ENCODE measurements at regions not wholly inside any gene's neighbourhood (a gene's known extent, or its start where the extent isn't known, plus 50 kb on each side); places are given as distances from the start of the nearest gene placed in this dataset.

- peak; percentile 47 for DNase-seq (ENCODE audit: extremely low spot score)
Measured at GRCh38 chr5:86807046-86808031, 189.6 kb downstream of the COX7C start.

DNA sequence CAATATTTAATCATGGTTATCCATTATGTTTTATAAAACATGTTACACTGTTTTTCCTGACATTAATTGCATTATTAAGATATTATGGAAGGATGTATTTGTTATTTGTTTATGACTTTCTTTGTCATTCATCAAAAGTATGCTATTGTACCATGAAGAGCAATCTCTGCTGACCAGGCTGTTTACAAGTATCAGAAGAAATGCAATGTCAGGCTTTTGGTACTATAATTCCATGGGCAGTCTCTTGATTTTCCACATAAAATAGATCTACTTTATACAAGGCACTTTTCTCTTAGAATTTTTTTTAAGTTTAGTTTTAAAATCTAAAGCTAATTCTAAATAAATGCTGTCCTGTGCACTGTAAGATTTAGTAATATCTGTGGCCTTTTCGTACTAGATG, 196.6 kb downstream of the COX7C start:
- no peak for DNase-seq (ENCODE audit: extremely low spot score)
- Histone ChIP-seq H3K4me3 (ENCODE audit: low read depth, low read length) (no peak overlapping the region), H3K4me1 (ENCODE audit: insufficient read depth) (no peaks in the 10 kb centered on the region), H3K27ac (ENCODE audit: low read depth) (no peak overlapping the region), H3K36me3 (ENCODE audit: insufficient read depth) (no peaks in the 10 kb centered on the region)
- 65% methylated on average over 1 of the region's 1 CpG for WGBS

More at GRCh38 chr5:86807046-86808031, 189.6 kb downstream of the COX7C start:
- H3K27ac ChIP-seq (ENCODE audit: low read depth): no peak overlapping the region
- WGBS: 20% methylated on average over 3 of the region's 3 CpGs
- no peaks in the 10 kb centered on the region for H3K4me1 ChIP-seq (ENCODE audit: insufficient read depth)
- no peaks in the 10 kb centered on the region for H3K36me3 ChIP-seq (ENCODE audit: insufficient read depth)
- no peak overlapping the region for H3K4me3 ChIP-seq (ENCODE audit: low read depth, low read length)

DNA sequence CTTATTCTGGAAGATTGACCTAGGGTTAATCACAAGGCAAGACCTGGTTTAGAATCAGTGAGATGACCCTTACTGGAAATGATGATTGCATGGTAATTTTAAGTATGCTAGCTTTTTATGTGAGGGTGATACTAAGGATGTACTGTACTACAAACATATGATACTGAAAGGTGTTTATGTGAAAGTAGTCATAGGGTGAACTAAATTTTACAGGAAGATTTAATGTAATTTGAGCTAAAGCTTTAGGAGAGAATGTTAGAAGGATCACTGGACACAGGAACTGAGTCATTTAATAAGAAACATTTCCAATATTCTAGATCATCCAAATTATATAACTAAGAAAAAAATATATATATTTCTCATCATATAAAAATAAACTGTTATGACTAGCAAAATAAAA, 197.2 kb downstream of the COX7C start:
- Histone ChIP-seq H3K27ac (ENCODE audit: low read depth) (no peak overlapping the region), H3K4me1 (ENCODE audit: insufficient read depth) (no peaks in the 10 kb centered on the region), H3K36me3 (ENCODE audit: insufficient read depth) (no peaks in the 10 kb centered on the region), H3K4me3 (ENCODE audit: low read depth, low read length) (no peak overlapping the region)
- no peak for DNase-seq (ENCODE audit: extremely low spot score)

DNA sequence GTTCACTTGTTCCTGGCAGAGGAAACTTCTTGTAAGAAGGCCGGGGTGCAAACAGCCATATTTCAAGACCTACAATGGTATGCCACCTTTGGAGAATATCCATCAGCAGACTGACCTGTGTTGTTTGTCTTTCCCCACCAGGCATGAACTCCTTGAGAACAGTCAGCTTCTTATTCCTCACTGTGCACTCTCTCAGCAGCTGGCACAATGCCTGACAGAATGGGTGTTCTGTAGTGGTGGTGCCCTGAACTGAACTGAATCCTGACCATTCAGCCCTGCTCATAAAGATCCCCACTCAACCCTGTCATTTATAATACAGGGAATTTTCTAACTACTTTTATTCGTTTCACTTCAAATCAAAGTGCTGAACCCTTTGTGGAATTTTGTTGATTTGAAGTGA, 206.9 kb downstream of the COX7C start:
- Histone ChIP-seq H3K36me3 (ENCODE audit: insufficient read depth) (no peaks in the 10 kb centered on the region), H3K27ac (ENCODE audit: low read depth) (no peak overlapping the region), H3K4me1 (ENCODE audit: insufficient read depth) (no peaks in the 10 kb centered on the region), H3K4me3 (ENCODE audit: low read depth, low read length) (no peak overlapping the region)
- DNase-seq (ENCODE audit: extremely low spot score): no peak
- WGBS: 67% methylated on average over 2 of the region's 2 CpGs

DNA sequence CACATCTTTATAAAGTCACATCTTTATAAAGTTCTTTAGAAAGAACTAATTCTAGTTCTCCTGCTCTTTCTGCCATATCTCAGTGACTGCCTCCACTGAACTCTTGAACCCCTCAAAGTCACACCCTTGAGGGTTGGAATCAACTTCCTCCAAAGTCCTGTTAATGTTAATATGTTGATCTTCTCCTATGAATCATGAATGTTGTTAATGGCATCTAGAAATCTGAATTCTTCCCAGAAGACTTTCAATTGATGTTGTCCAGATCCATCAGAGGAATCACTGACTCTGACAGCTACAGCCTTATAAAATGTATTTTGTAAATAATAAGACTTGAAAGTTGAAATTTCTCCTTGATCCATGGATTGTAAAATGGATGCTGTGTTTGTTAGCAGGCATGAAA, 213.4 kb downstream of the COX7C start:
- H3K36me3 ChIP-seq (ENCODE audit: insufficient read depth): no peaks in the 10 kb centered on the region
- no peak for DNase-seq (ENCODE audit: extremely low spot score)
- no peaks in the 10 kb centered on the region for H3K4me1 ChIP-seq (ENCODE audit: insufficient read depth)
- H3K4me3 ChIP-seq (ENCODE audit: low read depth, low read length): no peak overlapping the region
- H3K27ac ChIP-seq (ENCODE audit: low read depth): no peak overlapping the region

DNA sequence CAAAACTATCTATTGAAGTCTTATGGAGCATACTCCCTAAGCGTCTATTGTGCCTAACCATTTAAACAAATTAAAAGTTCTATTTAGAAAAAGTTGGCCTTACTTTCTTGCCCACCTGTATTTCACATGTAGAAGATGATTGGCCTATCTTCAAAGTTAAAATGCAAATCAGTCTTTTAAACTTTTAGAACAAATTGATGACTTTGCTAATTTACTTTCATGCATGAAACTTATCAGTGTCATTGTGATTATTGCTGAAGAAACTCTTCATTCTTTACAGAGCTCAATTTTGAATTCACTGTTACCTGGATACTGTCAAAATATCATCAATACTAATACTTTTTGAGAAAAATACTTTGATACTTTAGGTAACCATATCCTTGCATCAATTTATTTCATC, 216.1 kb downstream of the COX7C start:
- 88% methylated on average over 1 of the region's 1 CpG for WGBS
- H3K27ac ChIP-seq (ENCODE audit: low read depth): no peak overlapping the region
- H3K4me1 ChIP-seq (ENCODE audit: insufficient read depth): no peaks in the 10 kb centered on the region
- DNase-seq (ENCODE audit: extremely low spot score): no peak
- no peaks in the 10 kb centered on the region for H3K36me3 ChIP-seq (ENCODE audit: insufficient read depth)
- no peak overlapping the region for H3K4me3 ChIP-seq (ENCODE audit: low read depth, low read length)

DNA sequence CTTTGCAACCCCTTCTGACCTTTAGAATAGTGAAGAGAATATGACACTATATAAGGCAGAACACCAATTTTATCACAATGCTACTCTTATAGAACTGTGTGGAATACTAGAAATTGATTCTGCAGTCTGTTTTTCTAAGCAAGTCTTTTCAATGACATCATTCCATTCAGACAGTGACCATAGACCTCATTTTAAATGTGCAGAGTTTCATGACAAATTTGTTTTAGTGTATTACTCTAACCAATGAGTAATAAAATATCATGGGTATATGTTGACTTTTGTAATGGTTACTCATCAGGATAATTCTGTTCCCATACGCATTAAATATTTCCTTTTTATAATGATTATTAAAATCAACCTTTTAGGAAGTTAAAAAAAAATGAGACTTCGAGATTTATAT, 219.9 kb downstream of the COX7C start:
- Histone ChIP-seq H3K36me3 (ENCODE audit: insufficient read depth) (no peaks in the 10 kb centered on the region), H3K4me3 (ENCODE audit: low read depth, low read length) (no peak overlapping the region), H3K4me1 (ENCODE audit: insufficient read depth) (no peaks in the 10 kb centered on the region), H3K27ac (ENCODE audit: low read depth) (no peak overlapping the region)
- 82% methylated on average over 2 of the region's 2 CpGs for WGBS
- no peak for DNase-seq (ENCODE audit: extremely low spot score)

DNA sequence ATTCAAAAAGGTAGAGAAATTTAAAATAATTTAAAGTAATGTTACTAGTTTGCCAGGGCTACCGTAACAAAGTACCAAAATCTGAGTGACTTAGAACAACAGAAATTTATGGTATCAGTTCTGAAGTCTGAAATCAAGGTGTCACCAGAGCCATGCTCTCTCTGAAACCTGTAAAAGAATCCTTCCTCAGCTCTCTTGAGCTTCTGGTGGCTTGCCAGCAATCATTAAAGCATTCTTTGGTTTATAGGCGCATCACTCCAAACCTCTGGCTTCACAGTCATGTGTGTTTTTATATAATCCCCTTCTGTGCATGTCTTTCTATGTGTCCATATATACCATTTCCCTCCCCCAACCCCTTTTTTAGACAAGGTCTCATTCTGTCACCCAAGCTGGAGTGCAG, 220.3 kb downstream of the COX7C start:
- Histone ChIP-seq H3K4me1 (ENCODE audit: insufficient read depth) (no peaks in the 10 kb centered on the region), H3K27ac (ENCODE audit: low read depth) (no peak overlapping the region), H3K4me3 (ENCODE audit: low read depth, low read length) (no peak overlapping the region), H3K36me3 (ENCODE audit: insufficient read depth) (no peaks in the 10 kb centered on the region)
- DNase-seq (ENCODE audit: extremely low spot score): no peak
- WGBS: 84% methylated on average over 2 of the region's 2 CpGs

GRCh38 chr5:86841000-86841644, 223.4 kb downstream of the COX7C start:
- H3K36me3 ChIP-seq (ENCODE audit: insufficient read depth): no peaks in the 10 kb centered on the region
- 62% methylated on average over 3 of the region's 3 CpGs for WGBS
- DNase-seq (ENCODE audit: extremely low spot score): no peak
- no peak overlapping the region for H3K4me3 ChIP-seq (ENCODE audit: low read depth, low read length)
- no peak overlapping the region for H3K27ac ChIP-seq (ENCODE audit: low read depth)
- no peaks in the 10 kb centered on the region for H3K4me1 ChIP-seq (ENCODE audit: insufficient read depth)

GRCh38 chr5:86858442-86858841, 240.7 kb downstream of the COX7C start:
- DNase-seq (ENCODE audit: extremely low spot score): no peak
- WGBS: 72% methylated on average over 3 of the region's 3 CpGs
- no peaks in the 10 kb centered on the region for H3K36me3 ChIP-seq (ENCODE audit: insufficient read depth)
- H3K27ac ChIP-seq (ENCODE audit: low read depth): no peak overlapping the region
- no peaks in the 10 kb centered on the region for H3K4me1 ChIP-seq (ENCODE audit: insufficient read depth)
- H3K4me3 ChIP-seq (ENCODE audit: low read depth, low read length): no peak overlapping the region

DNA sequence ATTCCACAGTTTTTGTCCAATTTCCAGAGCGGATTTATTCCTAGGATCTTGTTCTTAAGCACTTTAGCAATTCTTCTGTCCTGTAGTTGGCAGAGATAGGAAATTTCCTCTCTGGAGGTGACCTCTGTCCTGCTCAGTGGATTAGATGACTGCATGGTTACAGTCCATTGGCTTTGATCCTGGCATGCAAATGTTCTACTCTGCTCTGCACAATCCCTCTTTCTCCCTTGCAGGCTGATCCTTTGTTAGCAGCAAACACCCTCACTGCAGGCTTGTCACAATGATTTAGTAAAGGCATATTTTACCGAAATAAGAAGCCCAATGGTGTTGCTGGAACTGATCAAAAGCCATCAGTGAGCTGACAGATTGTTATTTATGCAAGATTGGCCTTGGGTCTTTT, 243.8 kb downstream of the COX7C start:
- no peak overlapping the region for H3K4me3 ChIP-seq (ENCODE audit: low read depth, low read length)
- DNase-seq (ENCODE audit: extremely low spot score): no peak
- no peaks in the 10 kb centered on the region for H3K4me1 ChIP-seq (ENCODE audit: insufficient read depth)
- 51% methylated on average over 2 of the region's 2 CpGs for WGBS
- no peaks in the 10 kb centered on the region for H3K36me3 ChIP-seq (ENCODE audit: insufficient read depth)
- H3K27ac ChIP-seq (ENCODE audit: low read depth): no peak overlapping the region

DNA sequence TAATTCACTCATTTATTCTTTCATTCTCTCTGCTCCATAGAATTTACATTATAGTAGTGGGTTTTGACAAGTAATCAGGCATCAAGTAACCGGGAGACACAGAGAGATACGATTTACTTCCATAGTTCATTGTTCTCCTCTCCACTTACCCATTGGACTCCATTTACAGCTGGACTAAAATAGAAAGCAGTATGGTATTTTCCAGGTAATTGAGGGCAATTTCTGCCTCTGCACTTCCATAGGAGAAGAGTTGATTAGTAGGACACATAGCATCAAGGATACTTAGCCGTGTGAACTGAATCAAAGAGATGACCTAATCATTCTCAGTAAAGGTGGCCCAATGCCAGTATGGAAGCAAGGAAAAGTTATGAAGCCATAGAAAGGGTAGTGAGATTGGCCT, 244.4 kb downstream of the COX7C start:
- 89% methylated on average over 3 of the region's 3 CpGs for WGBS
- H3K4me3 ChIP-seq (ENCODE audit: low read depth, low read length): no peak overlapping the region
- no peaks in the 10 kb centered on the region for H3K4me1 ChIP-seq (ENCODE audit: insufficient read depth)
- H3K27ac ChIP-seq (ENCODE audit: low read depth): no peak overlapping the region
- H3K36me3 ChIP-seq (ENCODE audit: insufficient read depth): no peaks in the 10 kb centered on the region
- no peak for DNase-seq (ENCODE audit: extremely low spot score)

GRCh38 chr5:86864051-86864450, 246.3 kb downstream of the COX7C start:
- Histone ChIP-seq H3K36me3 (ENCODE audit: insufficient read depth) (no peaks in the 10 kb centered on the region), H3K4me3 (ENCODE audit: low read depth, low read length) (no peak overlapping the region), H3K4me1 (ENCODE audit: insufficient read depth) (no peaks in the 10 kb centered on the region), H3K27ac (ENCODE audit: low read depth) (no peak overlapping the region)
- 49% methylated on average over 4 of the region's 4 CpGs for WGBS
- no peak for DNase-seq (ENCODE audit: extremely low spot score)

DNA sequence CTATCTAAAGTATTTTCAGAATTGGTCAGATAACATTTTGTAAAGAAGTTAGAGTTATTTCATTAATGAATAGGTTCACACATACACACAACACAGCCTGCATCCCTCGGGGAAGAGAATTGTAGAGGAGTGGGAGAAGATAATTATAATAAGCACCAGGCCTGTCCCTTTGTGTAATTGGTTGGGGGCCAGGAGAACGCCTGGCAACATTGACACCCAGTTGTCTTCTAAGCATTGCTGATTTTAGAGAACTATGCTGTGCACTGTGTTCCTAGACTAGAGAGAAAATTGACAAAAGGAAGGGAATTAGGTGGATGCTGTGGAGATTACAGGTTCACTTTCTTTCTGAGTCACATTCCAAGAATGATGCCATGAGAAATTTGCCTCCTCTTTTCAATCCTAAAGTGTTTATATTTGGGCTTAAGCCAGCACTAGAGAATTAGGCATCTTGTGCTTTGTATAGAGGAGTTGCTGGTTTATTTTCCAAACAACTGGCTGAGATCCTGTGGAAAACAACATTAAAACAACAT, 247.6 kb downstream of the COX7C start:
- no peak for DNase-seq (ENCODE audit: extremely low spot score)
- H3K36me3 ChIP-seq (ENCODE audit: insufficient read depth): no peaks in the 10 kb centered on the region
- 63% methylated on average over 2 of the region's 2 CpGs for WGBS
- H3K27ac ChIP-seq (ENCODE audit: low read depth): no peak overlapping the region
- no peaks in the 10 kb centered on the region for H3K4me1 ChIP-seq (ENCODE audit: insufficient read depth)
- H3K4me3 ChIP-seq (ENCODE audit: low read depth, low read length): no peak overlapping the region
